K562 (cell line): ENCODE measurements at regions not wholly inside any gene's neighbourhood (a gene's known extent, or its start where the extent isn't known, plus 50 kb on each side); places are given as distances from the start of the nearest gene placed in this dataset.

Experiments used
- ATAC-seq: fragments of 200-7000 bp; cut with Tn5 transposase; 3 replicates; pipeline ENCODE4 v1.9.1; 2020; ENCODE audit warnings: moderate library complexity
- BruUV-seq: library from RNA; stranded (reverse); fragments of 400-500 nt; replicated peaks from 2 replicates; lab custom pipeline; 2021; lab: Mats Ljungman, UMichigan
- CTCF ChIA-PET: fragments of 300-600 bp; formaldehyde crosslinking; extraction: SDS; loops from one replicate; lab custom pipeline; 2021; ENCODE audit warnings: low intra/inter-chr PET ratio; lab: Yijun Ruan, JAX
- POLR2A ChIA-PET: fragments of 300-600, 350-650 bp; sonication (Branson Sonifier 250); formaldehyde crosslinking; extraction: SDS; loops from one replicate; lab custom pipeline; 2021; ENCODE audit warnings: antibody characterized with exemption, inconsistent platforms; lab: Yijun Ruan, JAX
- DNase-seq, 4 experiments: peaks; one replicate each; pipeline versions ENCODE4 v3.0.0 to v3.0.0-alpha.2; 2011 to 2018; ENCODE audit warnings: low spot score in 3 of 4, mixed read lengths in 3 of 4; ENCODE audit errors: extremely low read depth in 1 of 4
- FAIRE-seq: peaks from 2 replicates; lab custom pipeline; 2011; peaks lifted over from hg19 to GRCh38; lab: Jason Lieb, UNC
- H2AFZ ChIP-seq: 2 replicates; pipeline ENCODE4 v1.6.0; 2011; ENCODE audit warnings: low read depth, low read length, control low read depth, inconsistent platforms
- H3K27ac ChIP-seq: fragments of 200-600 bp; 3 replicates; pipeline ENCODE4 v1.8.0; 2011; ENCODE audit warnings: low read depth, mild to moderate bottlenecking, control low read depth, inconsistent platforms, low read length, moderate library complexity, mixed read lengths; ENCODE audit errors: extremely low read depth
- H3K27me3 ChIP-seq, 2 experiments: fragments of 300-600 bp in 1 of 2; 2 replicates in 1 of 2; 3 replicates in 1 of 2; pipeline versions ENCODE4 v1.6.0 to v1.8.0; 2011; ENCODE audit warnings: inconsistent platforms in 2 of 2, low read length in 2 of 2, mild to moderate bottlenecking in 1 of 2, mixed read lengths in 1 of 2, moderate library complexity in 1 of 2; ENCODE audit not compliant: control insufficient read depth in 2 of 2, insufficient read depth in 2 of 2
- H3K36me3 ChIP-seq: fragments of 300-600 bp; 3 replicates; pipeline ENCODE4 v1.8.0; 2011; ENCODE audit warnings: mild to moderate bottlenecking, low read length, inconsistent platforms; ENCODE audit not compliant: control insufficient read depth, insufficient read depth
- H3K4me1 ChIP-seq, 2 experiments: fragments of 200-600 bp in 1 of 2; replicated peaks in 1 of 2; 2 replicates in 1 of 2; 3 replicates in 1 of 2; pipeline versions ENCODE4 v1.5.1 to v1.8.0; 2011; ENCODE audit warnings: inconsistent platforms in 2 of 2, low read length in 2 of 2, mild to moderate bottlenecking in 1 of 2, mixed read lengths in 1 of 2, moderate library complexity in 1 of 2; ENCODE audit not compliant: control insufficient read depth in 2 of 2, insufficient read depth in 2 of 2
- H3K4me2 ChIP-seq: 2 replicates; pipeline ENCODE4 v1.6.1; 2011; ENCODE audit warnings: low read length, control low read depth, inconsistent platforms, mixed read lengths; ENCODE audit not compliant: insufficient read depth
- H3K4me3 ChIP-seq: fragments of 200-600 bp; sonication (generic), shearing (Covaris generic); 2 replicates; pipeline ENCODE4 v1.5.1; 2016; ENCODE audit warnings: control low read depth, inconsistent platforms
- H3K79me2 ChIP-seq: fragments of 200-600 bp; 3 replicates; pipeline ENCODE4 v1.8.0; 2011; ENCODE audit warnings: low read length, inconsistent platforms; ENCODE audit not compliant: control insufficient read depth, insufficient read depth
- H3K9ac ChIP-seq, 2 experiments: 2 replicates each; pipeline versions ENCODE4 v1.6.0 to v1.6.1; 2011; ENCODE audit warnings: low read depth in 2 of 2, low read length in 2 of 2, control low read depth in 1 of 2, inconsistent platforms in 1 of 2, mild to moderate bottlenecking in 1 of 2, mixed read lengths in 1 of 2; ENCODE audit not compliant: insufficient read depth in 1 of 2
- H3K9me1 ChIP-seq: one replicate; pipeline ENCODE4 v1.6.0; 2011; ENCODE audit warnings: inconsistent platforms, mild to moderate bottlenecking, low read length, moderate library complexity; ENCODE audit not compliant: control insufficient read depth, insufficient read depth
- H3K9me3 ChIP-seq: replicated peaks from 2 replicates; pipeline ENCODE4 v1.5.1; 2011; ENCODE audit warnings: low read depth, low read length, inconsistent platforms; ENCODE audit not compliant: control insufficient read depth, insufficient read depth
- H4K20me1 ChIP-seq: replicated peaks from 2 replicates; pipeline ENCODE4 v1.6.1; 2011; ENCODE audit warnings: low read length, inconsistent platforms, mixed read lengths; ENCODE audit not compliant: control insufficient read depth, insufficient read depth
- BCOR ChIP-seq: fragments of 450-650 bp; IDR thresholded peaks from 2 replicates; pipeline ENCODE4 v1.6.1; 2016
- CBFA2T2 ChIP-seq: fragments of 450-650 bp; conservative IDR thresholded peaks from 2 replicates; pipeline ENCODE4 v1.6.1; 2017; ENCODE audit warnings: mild to moderate bottlenecking
- CBFA2T3 ChIP-seq: fragments of 450-650 bp; IDR thresholded peaks from 2 replicates; pipeline ENCODE4 v1.6.1; 2017
- CHD4 ChIP-seq: fragments of 200-600 bp; sonication (generic); IDR thresholded peaks from 3 replicates; pipeline ENCODE4 v1.6.1; 2012; ENCODE audit warnings: low read depth, mild to moderate bottlenecking, mixed read lengths, low read length, inconsistent platforms; ENCODE audit not compliant: insufficient read depth, insufficient replicate concordance, poor library complexity, severe bottlenecking
- ETV1 ChIP-seq: fragments of 450-650 bp; conservative IDR thresholded peaks from 2 replicates; pipeline ENCODE4 v1.6.1; 2016; ENCODE audit warnings: missing genetic modification characterization, control low read depth, low read depth, missing compliant biosample characterization
- FOSL1 ChIP-seq: fragments of 200-800 bp; sonication (Bioruptor generic); conservative IDR thresholded peaks from 2 replicates; pipeline ENCODE4 v1.6.1; 2016; ENCODE audit warnings: missing genetic modification characterization, missing compliant biosample characterization
- LCOR ChIP-seq: sonication (generic); formaldehyde crosslinking; IDR thresholded peaks from 2 replicates; pipeline ENCODE4 v1.8.0; 2022; ENCODE audit warnings: mild to moderate bottlenecking, missing genetic modification reagents
- NFATC3 ChIP-seq: fragments of 450-650 bp; IDR thresholded peaks from 2 replicates; pipeline ENCODE4 v1.6.1; 2017; ENCODE audit warnings: mild to moderate bottlenecking
- NR1H2 ChIP-seq: sonication (generic); formaldehyde crosslinking; IDR thresholded peaks from 2 replicates; pipeline ENCODE4 v1.4.0; 2020; ENCODE audit warnings: mild to moderate bottlenecking, missing genetic modification reagents
- POU5F1 ChIP-seq: fragments of 150-350 bp; IDR thresholded peaks from 2 replicates; pipeline ENCODE4 v1.6.1; 2014; ENCODE audit warnings: borderline replicate concordance, low read length, low read depth, mild to moderate bottlenecking; ENCODE audit not compliant: partially characterized antibody
- RAD51 ChIP-seq: fragments of 450-650 bp; IDR thresholded peaks from 2 replicates; pipeline ENCODE4 v1.7.1; 2016; ENCODE audit warnings: low read depth, mild to moderate bottlenecking, borderline replicate concordance
- SMARCA5 ChIP-seq: fragments of 450-650 bp; IDR thresholded peaks from 2 replicates; pipeline ENCODE4 v1.6.1; 2016
- TARDBP ChIP-seq: fragments of 450-650 bp; IDR thresholded peaks from 2 replicates; pipeline ENCODE4 v1.6.1; 2016
- TBP ChIP-seq: optimal IDR thresholded peaks from 2 replicates; pipeline ENCODE3; 2011; ENCODE audit warnings: low read depth, low read length, improper control_type of control experiment
- ZNF134 ChIP-seq: fragments of 250-450 bp; sonication (Bioruptor Pico); conservative IDR thresholded peaks from 2 replicates; pipeline ENCODE4 v1.4.0; 2020
- ZSCAN29 ChIP-seq: fragments of 450-650 bp; IDR thresholded peaks from 2 replicates; pipeline ENCODE4 v1.6.1; 2017
- WGBS: fragments of 100-300 bp; shearing (Covaris generic); methylation state at CpG from one replicate; pipeline ENCODE4 v1.1.6; 2016; ENCODE audit warnings: low coverage, mixed read lengths; ENCODE audit not compliant: insufficient coverage; ENCODE audit errors: missing lambda C conversion rate; 5-methylcytosine and 5-hydroxymethylcytosine counted together
- in situ Hi-C: fragments of 300-500 bp; cut with MboI; formaldehyde crosslinking; loops from 4 replicates; pipeline ENCODE4 v1.15.0; 2018; ENCODE audit warnings: inconsistent platforms, mixed read lengths
- intact Hi-C: fragments of 100-400 bp; cut with micrococcal nuclease; formaldehyde crosslinking; loops from 2 replicates; pipeline ENCODE4 v1.14.2; 2022

GRCh38 chr2:40628556-40628955 is 176.7 kb upstream of the SLC8A1 start (continued):
- no peak for TF ChIP-seq TARDBP
- no peak for TF ChIP-seq POU5F1
- TF ChIP-seq CBFA2T3 = no peak
- TF ChIP-seq NFATC3 = no peak
- no peak for TF ChIP-seq RAD51
- TF ChIP-seq SMARCA5 = no peak
- no peak for TF ChIP-seq CBFA2T2
- TF ChIP-seq NR1H2 = no peak
- TF ChIP-seq LCOR = no peak
- no peak for TF ChIP-seq CHD4
- TF ChIP-seq BCOR = no peak
- no peak for TF ChIP-seq FOSL1 (tag)
- TF ChIP-seq ZSCAN29 = no peak

- no TSS peak for BruUV-seq
- no peak for DNase-seq
- FAIRE-seq = no peak
- Histone ChIP-seq H3K9ac (no peak overlapping the region), H2AFZ (no peak overlapping the region), H3K36me3 (no peaks in the 10 kb centered on the region), H3K27me3 (no peaks in the 10 kb centered on the region), H3K9me1 (no peaks in the 10 kb centered on the region), H3K4me1 (no peaks in the 10 kb centered on the region), H4K20me1 (no peaks in the 10 kb centered on the region), H3K27ac (no peak overlapping the region), H3K9me3 (peaks cover 2% of the 10 kb centered on the region; the same call in 1 of the 2 replicates), H3K4me2 (no peak overlapping the region), H3K4me3 (no peak overlapping the region), H3K79me2 (no peaks in the 10 kb centered on the region)
- ChIA-PET CTCF (no interaction called here), POLR2A (no interaction called here)
- TF ChIP-seq TBP (no peak), ZNF134 (no peak), ETV1 (no peak)
- intact Hi-C loops = no loop called here
- in situ Hi-C loops = no loop called here
- ATAC-seq = no peak
- 0% methylated on average over 4 of the region's 4 CpGs for WGBS
Observed at GRCh38 chr2:40629768-40630434, 178.0 kb upstream of the SLC8A1 start.
